ENCODE measurements at regions not wholly inside any gene's neighbourhood (a gene's known extent, or its start where the extent isn't known, plus 50 kb on each side); places are given as distances from the start of the nearest gene placed in this dataset.

GRCh38 chr4:170627418-170627817 is 537.7 kb upstream of the AADAT start:
- intact Hi-C loops (cut with DNase I, micrococcal nuclease) = no loop called here
- DNase-seq (no peak), ATAC-seq (no peak)

- intact Hi-C loops (cut with DNase I, micrococcal nuclease) = no loop called here
- ATAC-seq = no peak
These were observed 534.1 kb upstream of the AADAT start for GRCh38 chr4:170623899-170624298.

GRCh38 chr4:170610434-170610833 is 520.7 kb upstream of the AADAT start:
- intact Hi-C loops (cut with DNase I, micrococcal nuclease) = no loop called here
- DNase-seq (no peak), ATAC-seq (no peak)

More at GRCh38 chr4:170623899-170624298, 534.1 kb upstream of the AADAT start:
- no peak for DNase-seq

- DNase-seq (no peak), ATAC-seq (no peak)
- intact Hi-C loops (cut with DNase I, micrococcal nuclease) = no loop called here
These were observed 510.1 kb upstream of the AADAT start for GRCh38 chr4:170599894-170600293.

DNA sequence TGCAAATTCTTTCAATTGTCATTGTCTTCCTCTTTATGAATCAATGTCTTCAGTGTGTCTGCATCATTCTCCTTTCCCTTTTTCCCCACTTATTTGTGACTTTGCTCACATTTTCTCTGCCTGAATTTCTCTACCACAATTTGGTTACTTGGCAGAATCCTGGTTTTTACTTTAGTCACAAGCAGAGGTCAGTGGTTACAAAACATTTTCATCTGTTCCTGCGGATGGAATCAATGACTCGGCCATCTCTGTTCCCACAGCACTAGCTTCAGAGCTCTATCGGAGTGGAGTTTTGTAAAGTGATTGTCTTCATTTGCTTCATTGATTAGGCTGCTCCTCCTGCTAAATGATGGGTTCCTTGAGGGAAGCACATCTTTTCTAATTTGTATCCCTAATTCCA is 501.3 kb upstream of the AADAT start:
- no peak for ATAC-seq

DNA sequence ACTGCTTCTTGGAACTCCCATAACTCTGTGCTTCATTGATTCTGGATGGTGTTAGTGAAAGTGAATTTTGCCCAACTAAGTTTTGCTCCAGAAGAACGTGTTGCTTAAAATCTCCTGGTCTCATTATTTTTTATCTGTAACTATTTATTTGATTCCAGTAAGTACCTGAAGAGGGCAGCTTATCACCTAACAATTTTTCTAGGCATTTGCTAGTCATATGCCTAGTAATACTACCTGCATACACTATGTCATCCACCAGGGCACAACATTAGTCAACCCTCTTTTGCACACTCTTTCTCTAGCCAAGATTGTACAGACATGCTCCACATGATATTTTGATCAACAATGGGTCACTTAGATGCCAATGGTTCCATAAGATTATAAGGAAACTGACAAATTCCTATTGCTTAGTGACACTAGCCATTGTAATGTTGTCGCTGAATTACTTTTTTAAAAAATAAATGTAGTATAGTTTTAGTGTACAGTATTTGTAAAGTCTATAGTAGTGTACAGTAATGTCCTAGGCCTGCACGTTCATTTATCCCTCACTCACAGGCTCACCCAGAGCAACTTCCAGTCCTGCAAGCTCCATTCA is 499.9 kb upstream of the AADAT start:
- DNase-seq (no peak), ATAC-seq (no peak)
- intact Hi-C loops (cut with DNase I, micrococcal nuclease) = no loop called here

More for the DNA sequence above, 501.3 kb upstream of the AADAT start:
- no peak for DNase-seq
- intact Hi-C loops (cut with DNase I, micrococcal nuclease) = no loop called here

- ATAC-seq (no peak), DNase-seq (no peak)
- intact Hi-C loops (cut with DNase I, micrococcal nuclease) = no loop called here
These were observed 492.2 kb upstream of the AADAT start for GRCh38 chr4:170581969-170582368.

- intact Hi-C loops (cut with DNase I, micrococcal nuclease) = no loop called here
- DNase-seq = no peak
These were observed 491.6 kb upstream of the AADAT start for GRCh38 chr4:170581322-170581721.

DNA sequence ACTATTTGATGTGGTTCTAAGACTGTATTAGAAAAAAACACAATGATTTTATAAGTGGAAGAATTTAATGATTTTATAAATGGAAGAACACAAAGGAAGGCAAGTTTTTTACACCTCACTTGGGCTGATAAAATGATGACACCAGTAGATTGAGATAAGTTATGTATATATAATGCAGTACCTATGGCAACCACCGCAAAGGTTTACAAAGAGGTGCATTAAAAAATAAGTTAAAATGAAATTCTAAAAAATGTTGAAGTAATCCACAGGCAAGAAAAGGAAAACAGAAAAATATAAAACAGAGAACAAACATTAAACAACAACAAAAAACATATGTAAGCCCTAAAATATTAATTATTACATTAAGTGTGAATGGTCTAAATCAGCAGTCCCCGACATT is 490.9 kb upstream of the AADAT start:
- no peak for ATAC-seq
- no peak for DNase-seq
- intact Hi-C loops (cut with DNase I, micrococcal nuclease) = no loop called here

More at GRCh38 chr4:170581322-170581721, 491.6 kb upstream of the AADAT start:
- ATAC-seq = no peak

DNA sequence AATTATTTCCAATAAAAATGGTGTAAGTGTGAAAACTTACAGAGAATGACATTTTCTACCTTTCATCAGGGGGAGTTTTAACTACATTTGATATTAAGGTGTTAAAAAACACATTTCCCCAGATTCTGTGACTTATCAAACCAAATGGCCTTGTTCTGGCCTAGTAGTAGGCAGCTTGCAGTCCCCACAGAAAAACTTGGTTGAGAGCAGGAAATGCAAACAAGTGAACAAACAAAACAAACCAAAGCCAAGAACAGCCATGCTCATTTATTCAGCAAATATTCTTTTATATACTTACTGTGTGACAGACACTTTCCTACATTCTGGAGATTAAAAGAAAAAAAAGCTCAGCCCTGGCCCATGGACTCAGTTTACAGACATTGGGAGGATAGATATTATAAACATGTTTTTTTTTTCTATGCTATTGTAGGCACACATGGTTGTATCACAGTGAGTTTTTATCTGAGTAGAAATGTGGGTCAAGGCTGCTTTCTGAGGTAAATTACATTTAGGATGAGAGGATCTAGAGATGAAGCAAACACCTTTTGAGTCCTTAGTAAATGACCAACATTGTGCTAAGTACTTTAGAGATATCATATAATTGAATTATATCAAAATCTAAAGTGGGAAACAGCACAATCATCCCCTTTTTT is 449.2 kb upstream of the AADAT start:
- no peak for ATAC-seq
- intact Hi-C loops (cut with DNase I, micrococcal nuclease) = no loop called here
- DNase-seq = no peak

DNA sequence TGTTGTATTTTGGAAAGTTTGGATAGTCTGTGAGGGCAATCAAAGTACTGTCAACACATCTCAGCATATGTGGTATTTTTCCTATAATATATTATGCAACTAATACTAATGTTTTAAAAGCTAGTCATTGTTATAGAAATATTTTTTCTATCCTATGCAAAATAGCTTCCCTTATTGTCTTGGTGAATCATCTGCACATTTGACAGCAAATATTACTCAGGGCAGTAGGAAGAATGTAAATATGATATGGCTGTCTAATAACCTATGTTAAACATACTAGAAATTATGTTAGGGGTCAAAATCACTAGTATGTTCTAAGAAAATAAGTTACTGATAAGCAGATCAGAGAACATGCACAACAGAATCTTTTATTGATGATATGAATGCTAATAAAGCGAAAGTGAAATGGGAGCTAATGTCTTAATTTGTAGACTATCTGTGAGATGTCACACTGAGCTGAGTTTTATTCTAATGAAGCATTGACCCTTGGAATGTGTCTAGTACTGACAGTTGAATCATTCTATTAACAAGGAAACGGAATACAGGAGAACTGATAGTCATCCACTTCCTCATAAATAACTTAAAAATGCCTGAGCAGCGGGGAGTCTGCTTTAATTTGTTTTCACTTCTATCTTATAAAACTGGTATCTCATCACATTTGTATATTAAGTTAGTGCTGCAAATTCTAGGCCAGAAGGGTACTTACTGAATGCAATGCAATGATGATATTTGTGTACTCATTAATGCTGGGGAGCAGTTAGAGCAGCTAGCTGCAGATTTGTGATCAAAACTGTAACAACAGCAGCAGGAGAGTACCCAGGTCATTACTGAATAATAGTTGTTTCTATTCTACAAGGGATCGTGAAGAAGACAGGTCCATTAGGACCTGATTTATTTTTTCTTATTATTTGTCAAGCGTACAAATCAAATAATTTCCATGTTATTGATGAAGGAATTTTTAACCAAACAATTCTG is 440.3 kb upstream of the AADAT start:
- DNase-seq = no peak
- intact Hi-C loops (cut with DNase I, micrococcal nuclease) = no loop called here
- no peak for ATAC-seq

- DNase-seq = no peak
- intact Hi-C loops (cut with DNase I, micrococcal nuclease) = no loop called here
- ATAC-seq = no peak
These were observed 436.7 kb upstream of the AADAT start for GRCh38 chr4:170526471-170526870.

- ATAC-seq (no peak), DNase-seq (no peak)
- intact Hi-C loops (cut with DNase I, micrococcal nuclease) = no loop called here
These were observed 432.7 kb upstream of the AADAT start for GRCh38 chr4:170522427-170522970.

DNA sequence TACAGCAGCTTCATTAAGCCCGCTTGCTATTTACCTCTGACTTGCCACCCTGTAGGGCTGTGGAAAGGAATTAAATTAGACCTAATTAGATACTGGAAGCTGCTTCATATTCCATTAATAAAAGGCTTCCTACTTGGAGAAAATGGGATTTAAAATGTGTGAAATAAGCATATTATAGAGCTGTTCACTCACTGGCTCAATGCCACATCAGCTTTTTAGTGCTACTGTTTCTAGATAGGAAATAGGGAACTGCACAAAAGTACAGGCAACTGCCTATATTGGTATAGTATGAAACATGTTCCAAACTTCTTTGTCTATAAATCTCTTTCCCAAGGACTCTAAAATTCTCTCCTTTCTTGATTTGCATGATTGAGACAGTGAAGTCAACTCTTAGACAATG is 407.9 kb upstream of the AADAT start:
- intact Hi-C loops (cut with DNase I, micrococcal nuclease) = no loop called here
- DNase-seq = no peak

DNA sequence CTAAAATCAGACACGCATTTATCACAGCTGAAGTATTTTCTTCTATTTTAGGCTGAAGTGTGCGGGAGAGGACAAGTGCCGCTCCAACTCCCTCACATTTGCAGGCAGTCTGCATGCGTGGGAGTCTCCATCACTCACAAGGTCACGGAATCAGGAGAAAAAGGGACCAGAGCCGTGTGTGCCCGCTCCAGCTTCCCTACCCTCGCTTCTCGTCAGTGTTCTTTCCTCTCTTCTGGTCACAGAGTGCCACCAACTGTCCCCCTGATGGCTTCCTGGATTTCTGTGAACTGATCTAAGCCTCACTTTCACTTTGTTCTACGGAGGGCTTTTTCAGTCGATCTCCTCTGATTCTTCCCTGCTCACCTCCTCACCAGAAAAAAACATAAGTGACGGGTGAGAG is 407.4 kb upstream of the AADAT start:
- intact Hi-C loops (cut with DNase I, micrococcal nuclease) = no loop called here
- DNase-seq (no peak), ATAC-seq (no peak)

More for the DNA sequence above, 407.9 kb upstream of the AADAT start:
- ATAC-seq = no peak

DNA sequence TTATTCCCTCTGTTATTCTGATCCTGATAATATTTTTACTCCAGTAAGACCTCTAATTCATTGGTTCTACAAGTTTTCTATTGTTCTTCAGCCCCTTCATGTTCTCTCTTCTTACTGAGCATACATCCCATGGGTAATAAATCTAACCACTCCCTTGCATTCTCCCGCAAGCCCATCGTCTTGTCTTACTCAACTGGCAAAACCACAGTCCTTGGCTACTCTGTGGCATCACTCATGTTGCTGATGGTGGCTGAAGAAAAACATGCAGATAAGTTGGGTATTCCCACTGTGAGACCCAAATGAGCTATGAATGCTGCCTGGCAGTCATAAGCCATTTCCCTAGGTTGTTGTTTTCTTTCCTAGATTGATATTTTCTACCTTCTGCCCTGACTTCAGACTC is 402.2 kb upstream of the AADAT start:
- no peak for ATAC-seq
- intact Hi-C loops (cut with DNase I, micrococcal nuclease) = no loop called here
- no peak for DNase-seq

DNA sequence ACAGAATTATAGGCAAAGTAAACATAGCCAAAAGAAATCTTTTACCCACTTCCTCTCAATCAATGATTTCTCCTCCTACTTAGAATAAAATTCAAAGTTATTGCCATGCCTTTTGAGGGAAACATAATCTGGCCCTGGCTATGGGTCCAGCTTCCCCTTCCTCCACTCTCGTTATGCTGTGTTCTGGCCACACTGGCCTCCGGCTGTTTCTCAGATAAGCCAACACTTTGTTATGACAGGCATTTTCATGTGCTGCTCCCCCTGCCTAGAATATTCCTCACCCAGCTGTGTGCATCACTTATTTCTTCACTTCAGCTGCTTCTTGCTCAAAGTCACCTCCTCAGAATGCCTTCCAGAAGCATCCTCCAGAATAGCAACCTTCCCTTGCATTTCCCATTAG is 386.6 kb upstream of the AADAT start:
- no peak for DNase-seq
- ATAC-seq = no peak
- intact Hi-C loops (cut with DNase I, micrococcal nuclease) = no loop called here

GRCh38 chr4:170465429-170465828 is 375.7 kb upstream of the AADAT start:
- intact Hi-C loops (cut with DNase I, micrococcal nuclease) = no loop called here
- DNase-seq (no peak), ATAC-seq (no peak)

- ATAC-seq (no peak), DNase-seq (no peak)
- intact Hi-C loops (cut with DNase I, micrococcal nuclease) = no loop called here
These were observed 374.9 kb upstream of the AADAT start for GRCh38 chr4:170464614-170465197.
